Stimulated activated CD4-positive, alpha-beta T cell treated with anti-CD3 and anti-CD28 coated beads, Interleukin-12 subunit alpha, Interleukin-12 subunit beta, amount 100 ng/mL, for 4 hours (primary cell): ENCODE measurements at regions not wholly inside any gene's neighbourhood (a gene's known extent, or its start where the extent isn't known, plus 50 kb on each side); places are given as distances from the start of the nearest gene placed in this dataset.
"Not testable (repeated sequence)": the region's sequence is repeated elsewhere in the genome, so short reads cannot be mapped to it uniquely, and the experiment has no call there.

Experiments
- DNase-seq: peaks from one replicate; pipeline ENCODE4 v3.0.0-alpha.2; 2020

DNA sequence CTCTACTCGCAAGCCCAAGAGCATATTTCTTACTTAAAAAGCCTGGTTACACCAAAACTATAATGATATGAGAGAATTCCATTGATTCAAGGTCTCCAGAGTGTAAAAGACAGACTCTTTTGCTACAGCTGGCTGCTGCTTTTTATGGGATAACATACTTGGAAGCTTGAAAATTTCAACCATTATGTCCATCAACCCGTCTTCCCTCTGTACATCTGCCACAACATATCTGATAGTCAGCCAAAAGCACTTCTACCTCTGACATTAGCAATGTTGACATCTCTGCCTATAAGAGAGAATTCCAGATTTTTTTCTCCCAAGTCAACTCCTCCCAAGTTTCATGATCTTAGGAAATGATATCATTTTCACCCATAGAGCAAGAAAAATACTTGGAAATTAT lies 54.4 kb upstream of the IQCM start:
- DNase-seq, result no peak

DNA sequence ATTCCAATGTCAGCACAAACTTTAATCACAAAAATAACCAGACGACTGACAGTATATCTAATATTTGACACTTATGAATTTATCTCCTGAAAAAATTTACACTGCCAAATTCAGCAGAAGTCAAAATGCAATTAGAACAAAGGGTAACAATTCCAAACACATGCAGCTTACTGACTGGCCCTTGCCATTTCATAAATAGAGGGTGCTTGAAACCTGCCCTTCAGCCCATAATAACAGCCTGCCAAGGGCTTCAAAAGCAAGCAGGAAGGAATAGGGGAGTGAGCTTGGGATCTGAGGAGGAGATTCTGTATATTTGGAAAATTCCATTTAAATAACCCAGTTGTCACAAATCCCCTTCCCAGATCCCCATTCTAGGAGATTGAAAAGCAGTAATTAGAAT lies 66.1 kb upstream of the IQCM start:
- no peak for DNase-seq

DNA sequence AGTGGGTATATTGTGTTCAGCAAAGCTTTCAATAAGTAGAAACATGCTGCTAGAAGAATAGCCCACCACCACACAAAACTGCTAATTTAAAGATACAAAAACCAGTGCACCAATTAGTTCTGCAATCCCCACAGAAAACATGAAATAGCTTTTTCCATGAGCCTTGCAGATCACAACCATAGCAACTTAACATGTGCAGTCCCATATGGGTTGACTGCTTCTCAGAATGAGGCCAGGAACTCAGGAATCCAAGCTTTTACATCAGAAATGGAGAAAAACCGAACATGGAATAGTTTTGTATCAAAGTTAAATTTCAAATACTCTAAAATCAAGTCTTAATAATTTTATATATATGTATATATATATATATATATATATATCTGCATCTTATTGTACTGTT lies 66.6 kb upstream of the IQCM start:
- DNase-seq, result no peak

DNA sequence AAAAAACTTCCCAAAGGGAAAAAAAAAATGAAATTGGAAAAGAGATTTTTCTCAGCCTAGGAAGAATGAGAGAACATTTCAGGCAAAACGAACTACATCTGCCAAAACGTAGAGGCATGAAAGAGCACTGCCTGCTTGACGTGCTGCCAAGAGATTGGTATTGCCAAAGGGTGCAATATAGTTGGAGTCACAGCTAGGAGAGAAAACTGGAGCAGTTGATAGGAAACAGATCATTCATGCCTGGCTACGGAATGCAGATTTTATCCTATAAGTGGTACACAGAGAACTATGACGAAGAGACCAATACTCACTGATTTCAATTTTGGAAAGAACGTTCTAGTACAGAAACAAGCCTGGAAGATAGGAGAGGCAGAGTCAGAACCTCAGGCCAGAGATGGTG lies 68.4 kb upstream of the IQCM start:
- no peak for DNase-seq

DNA sequence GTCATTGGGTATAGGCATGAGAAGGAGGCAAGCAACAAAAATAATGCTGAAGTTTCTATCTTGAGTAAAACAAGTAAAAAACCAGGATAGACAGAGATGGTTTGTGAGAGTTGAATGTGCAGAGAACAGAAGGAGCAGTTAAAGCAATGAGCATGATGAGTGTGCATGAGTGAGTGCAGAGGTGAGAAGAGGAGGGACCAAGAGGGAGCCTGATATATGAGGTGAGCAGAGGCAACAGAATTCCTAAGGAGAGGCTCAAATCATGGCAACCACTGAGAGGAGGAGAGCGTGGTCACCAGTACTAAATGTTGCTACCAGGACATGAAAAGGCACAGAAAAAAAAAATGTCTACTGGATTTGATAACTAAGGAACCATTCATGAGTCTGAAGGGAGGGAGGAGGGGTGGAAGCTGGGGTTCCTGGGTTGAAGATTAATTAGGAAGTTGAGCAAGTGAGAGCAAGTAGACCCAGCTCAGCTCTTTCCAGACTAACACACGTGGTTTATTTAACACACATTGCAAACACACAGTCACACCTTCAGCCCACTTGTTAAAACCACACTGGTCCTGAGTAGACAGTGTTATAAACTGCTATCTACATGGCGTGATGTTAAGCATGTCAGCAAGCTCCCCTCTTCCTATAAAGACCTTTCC lies 69.0 kb upstream of the IQCM start:
- DNase-seq, result no peak

DNA sequence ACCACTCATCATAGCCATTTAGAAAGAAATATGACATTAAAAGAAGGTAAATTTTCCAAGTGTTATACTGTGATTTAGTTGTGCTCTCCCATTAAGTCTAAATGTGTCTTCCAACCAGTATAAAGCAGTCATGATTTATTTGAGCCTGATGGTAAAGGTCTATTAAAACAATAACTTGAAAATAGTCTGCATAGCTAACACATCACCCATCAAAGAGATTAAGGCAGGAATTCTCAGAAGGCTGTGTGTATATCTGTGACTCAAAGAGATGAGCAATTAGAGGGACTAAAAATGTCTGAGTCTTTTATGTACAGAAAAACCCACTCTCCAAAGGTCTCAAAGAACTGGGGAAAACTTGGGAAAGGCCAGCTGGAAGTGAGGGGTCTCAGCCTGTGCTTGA lies 70.3 kb upstream of the IQCM start:
- no peak for DNase-seq

DNA sequence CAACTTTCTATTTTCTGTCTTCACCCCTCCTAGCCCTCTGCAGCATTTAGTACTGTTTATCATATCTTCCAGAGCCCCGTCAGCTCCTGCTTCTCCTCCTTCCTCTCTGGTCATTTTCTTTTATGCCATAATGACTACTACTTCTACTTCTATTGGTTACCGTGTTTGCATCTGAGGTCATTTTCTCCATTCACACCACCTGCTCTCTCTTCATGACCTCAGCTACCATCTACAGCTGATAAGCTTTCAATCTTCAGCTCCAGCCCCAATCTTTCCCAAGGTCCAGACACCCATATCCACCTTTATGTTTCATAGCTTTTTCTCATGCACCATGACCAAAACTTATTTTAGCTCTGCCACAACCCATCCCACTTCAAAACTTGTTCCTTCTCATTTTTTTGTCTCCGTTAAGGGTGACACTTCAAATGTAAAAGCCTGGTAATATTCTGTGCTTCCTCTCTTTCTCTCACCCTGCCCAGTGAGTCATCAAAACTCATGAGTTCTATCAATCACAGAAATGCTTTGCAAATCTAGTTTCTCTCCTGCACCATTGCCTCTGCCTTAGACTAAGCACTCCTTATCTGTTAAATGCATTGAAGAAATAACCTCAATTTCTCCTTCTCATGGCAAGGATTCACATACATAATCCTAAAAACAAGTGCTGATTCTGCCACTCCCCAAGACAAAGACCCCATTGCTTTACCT lies 71.3 kb upstream of the IQCM start:
- no peak for DNase-seq

DNA sequence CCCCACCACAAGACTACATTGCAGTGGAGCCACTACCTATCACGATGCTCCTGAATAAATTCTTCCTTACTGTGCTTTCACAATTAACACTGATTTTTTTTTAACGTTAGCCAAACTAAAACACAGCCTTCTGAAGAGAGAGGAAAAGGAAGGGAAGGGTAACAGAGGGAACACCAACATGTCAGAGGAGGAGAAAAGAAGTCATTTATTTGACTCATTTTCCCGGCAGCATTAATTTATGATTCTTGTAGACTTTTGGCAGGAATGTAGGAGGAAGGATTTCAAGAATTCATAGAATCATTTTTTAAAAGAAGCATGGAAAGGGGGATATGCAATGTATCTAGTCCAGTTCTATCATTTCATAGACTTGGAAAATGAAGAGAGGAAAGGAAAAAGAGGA lies 74.3 kb upstream of the IQCM start:
- DNase-seq, result no peak

DNA sequence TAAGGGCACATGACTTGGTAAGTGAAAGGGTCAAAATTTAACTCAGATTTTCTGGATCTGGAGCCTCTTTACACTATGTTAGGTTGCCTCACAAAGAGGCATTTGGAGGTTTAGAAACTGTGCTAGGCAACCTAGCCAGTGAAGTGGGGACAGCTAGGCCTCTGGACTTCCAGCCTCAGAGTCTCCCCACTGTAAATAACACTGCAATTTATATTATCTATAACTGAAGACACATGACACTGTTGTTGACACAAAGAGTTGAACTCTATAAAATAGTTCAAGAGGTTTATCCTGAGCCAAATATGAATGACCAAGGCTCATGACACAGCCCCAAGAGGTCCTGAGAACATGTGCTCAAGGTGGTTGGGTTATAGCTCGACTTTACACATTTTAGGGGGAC lies 74.9 kb upstream of the IQCM start:
- no peak for DNase-seq

DNA sequence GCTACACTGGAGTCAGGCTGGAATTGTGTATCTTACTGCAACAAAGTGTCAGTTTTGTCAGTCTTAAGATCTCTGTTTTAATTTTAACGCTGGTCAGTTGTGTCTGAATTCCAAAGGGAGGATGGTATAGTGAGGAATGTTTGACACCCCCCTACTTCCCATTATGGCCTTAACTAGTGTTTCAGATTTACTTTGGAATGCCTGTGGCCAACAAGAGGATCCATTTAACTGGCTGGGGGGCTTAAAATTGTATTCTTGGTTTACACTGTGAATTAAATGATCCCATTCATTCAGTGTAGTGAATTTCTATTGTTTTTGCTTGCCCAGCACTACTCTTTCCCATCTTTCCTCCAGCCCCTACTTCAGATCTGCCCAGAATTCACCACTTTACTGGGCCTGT lies 75.8 kb upstream of the IQCM start:
- no peak for DNase-seq

DNA sequence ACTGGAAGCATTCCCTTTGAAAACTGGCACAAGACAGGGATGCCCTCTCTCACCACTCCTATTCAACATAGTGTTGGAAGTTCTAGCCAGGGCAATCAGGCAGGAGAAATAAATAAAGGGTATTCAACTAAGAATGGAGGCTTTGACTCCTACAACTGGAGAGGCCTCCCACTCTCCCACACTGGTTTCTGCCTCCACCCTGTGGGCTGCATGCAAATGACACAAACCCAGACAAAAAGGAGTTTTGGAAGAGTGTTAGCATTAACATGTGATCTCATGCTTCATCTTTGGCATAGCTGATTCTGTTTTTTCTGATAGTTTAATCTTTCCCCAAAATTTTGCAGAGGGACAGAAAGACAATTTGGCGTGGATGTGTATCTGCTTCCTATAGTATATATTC lies 80.8 kb upstream of the IQCM start:
- no peak for DNase-seq

DNA sequence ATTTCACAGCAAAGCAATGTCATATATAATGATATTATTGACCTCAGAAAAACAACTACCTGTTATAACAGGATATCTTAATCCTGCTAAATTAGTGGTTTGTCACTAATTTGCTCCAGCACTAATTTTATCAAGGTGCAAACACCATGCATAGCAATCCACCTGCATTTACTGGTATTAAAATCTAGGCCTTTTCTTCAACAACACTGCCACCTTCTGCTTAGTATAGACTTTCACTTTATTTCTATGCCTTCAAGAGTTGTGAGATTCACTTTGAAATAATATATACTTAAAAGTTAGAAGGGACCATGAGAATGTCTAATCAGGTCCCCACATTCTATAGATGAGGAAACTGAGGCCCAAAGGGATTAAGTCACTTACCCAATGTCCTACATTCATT lies 82.1 kb upstream of the IQCM start:
- DNase-seq, result no peak

DNA sequence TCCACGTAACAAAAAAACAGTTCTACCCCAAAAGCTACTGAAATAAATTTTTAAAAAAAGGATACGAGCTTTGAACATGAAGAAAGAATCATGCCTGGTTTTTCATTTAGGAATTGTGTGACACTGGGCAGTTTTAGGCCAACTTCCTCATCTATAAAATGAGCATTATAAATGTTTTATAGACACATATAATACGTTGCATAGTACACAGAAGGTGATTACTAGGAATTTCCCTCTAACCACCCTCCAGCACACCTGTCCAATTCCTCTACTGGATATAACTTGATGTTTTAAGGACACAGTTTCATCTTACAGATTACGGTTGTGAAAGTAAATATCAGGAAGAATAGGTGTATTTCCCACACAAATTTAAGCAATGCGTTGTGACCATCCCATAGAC lies 85.5 kb upstream of the IQCM start:
- no peak for DNase-seq

DNA sequence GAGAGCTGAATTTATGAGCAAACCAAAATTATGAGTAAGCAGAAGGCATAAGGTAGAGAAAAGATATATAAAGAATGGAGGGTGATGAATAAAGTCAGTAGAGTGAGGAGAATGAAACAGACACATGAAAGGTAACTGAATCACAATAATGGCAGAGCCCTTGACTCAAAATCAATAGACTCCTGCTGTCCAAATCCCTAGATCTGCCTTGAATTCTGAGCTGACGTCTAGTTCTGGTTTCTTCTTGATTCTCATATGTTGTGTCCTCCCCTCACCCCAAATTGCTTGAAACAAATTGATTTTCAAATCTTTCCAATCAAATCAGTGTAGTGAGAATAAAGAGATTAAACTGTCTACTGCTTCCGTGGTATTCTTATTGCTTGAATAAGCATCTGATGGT lies 86.6 kb upstream of the IQCM start:
- no peak for DNase-seq

DNA sequence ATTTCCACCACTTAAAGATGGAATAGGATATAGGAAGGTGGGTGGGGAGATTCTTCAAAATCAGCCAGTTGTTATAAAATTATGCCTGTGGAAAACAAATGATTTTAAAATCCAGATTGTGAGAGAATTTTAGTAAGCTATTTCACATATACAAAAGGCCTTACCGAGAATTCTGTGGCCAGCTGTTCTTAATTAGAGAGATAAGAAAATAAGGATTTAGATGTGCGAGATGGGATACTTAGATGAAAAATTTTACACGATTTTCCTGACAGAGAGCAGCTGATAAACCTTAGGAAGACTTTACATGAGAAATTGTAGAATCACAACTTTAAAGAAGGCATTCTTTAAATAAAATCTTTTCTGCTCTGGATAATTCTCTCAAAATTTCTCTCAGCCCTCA lies 94.5 kb upstream of the IQCM start:
- DNase-seq, result no peak

DNA sequence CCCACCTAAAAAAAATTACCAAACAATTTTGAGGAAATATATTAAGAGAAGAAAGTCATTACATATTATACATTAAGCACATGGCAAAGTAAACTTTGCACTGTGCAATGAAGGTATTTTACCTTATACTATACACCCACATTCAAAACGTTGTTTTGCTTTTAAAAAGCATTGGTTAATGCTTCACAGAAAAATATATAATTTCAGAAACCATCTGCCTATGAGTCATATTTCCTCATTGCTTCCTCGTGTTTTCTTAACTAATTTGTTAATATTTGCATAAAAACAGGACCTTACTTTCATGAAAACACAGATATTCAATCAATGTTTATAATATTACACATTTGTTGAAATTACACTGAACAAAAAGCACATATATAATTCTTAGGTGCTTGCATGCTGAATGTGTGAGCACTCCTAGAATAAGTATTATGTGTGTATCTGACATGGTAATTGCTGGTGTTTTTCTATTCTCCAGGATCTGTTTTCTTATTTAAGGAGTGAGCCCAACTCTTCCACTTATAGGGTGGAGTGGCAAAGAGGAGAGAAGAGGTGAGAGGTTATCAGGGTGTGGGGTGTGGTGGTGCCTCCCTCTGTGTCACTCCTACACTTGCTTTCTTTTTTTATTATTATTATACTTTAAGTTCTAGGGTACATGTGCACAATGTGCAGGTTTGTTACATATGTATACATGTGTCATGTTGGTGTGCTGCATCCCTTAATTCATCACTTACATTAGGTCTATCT lies 95.1 kb upstream of the IQCM start:
- no peak for DNase-seq

DNA sequence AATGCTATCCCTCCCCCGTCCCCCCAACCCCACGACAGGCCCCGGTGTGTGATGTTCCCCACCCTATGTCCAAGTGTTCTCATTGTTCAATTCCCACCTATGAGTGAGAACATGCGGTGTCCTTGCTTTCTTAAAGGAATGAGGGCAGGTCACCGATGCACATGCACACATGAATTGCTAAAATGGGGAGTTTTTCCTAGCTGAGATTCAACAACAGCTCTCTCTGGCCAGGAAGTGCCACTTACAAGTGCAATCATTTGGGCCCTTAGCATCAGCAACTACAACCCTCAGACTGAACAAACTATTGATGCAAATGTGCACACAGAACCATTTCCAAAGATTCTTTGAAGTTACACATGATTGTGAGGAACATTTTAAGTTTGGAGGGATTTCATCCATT lies 95.7 kb upstream of the IQCM start:
- DNase-seq, result no peak

DNA sequence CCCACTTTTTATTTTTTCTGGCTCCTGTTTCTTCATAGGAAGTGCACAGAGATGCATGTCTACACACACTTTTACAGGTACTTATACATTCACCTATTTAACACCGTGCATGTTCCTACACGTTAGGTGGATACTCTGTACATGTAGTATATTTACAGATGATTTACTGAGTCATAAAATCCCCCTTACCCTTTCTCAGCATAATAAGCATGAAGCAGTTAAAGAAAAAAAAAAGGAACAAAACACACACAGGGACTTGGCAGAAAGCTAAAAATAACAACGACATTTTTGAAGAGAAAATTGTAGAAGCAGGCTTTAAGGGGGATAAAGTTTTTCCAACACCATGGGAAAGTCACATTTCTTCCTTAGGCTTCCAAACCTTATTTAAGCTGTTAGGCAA lies 96.4 kb upstream of the IQCM start:
- no peak for DNase-seq

DNA sequence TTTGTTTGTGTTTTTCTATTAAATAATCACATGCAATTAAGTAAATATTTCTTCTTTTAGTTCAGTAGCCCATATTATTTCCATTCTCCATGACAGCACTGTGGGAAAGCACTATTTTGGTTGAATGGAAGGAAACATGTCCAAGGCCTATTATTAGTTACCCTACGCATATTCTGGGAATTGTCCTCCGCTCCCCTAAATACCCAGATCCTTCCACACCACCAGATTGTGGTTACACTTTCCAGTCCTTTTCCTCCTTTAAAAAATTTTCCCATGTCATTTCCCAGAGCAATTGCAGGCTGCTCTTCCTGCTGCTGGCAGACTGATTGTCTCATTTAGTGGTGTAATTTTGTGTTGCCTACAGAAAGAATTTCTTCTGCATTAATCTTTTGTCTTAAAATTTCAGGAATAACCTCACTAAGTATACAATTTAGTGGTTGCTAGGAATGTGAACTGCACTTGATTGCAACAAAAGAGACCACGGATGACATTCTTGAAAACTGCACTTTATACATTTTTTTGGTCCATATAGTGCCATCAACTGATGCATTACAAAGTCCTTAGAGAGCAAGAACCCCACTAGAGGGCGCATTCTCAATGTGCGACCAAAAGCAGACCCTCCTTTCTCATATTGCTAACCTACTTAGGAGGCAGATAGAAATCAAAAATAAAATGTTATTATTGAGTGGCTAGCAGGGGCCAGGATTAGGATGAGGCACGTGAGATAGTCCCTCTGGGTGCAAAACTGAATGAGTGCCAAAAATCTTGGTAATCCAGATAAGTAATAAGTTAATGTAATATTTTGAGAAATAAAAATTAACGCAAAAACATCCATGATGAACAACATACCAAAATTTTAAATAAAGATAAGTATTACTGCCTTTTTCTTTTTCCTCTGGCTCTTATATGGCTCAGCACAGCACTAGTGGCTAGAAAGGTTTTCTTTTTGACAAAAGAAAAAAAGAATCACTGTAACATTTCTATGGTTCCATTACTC lies 98.8 kb upstream of the IQCM start:
- no peak for DNase-seq

DNA sequence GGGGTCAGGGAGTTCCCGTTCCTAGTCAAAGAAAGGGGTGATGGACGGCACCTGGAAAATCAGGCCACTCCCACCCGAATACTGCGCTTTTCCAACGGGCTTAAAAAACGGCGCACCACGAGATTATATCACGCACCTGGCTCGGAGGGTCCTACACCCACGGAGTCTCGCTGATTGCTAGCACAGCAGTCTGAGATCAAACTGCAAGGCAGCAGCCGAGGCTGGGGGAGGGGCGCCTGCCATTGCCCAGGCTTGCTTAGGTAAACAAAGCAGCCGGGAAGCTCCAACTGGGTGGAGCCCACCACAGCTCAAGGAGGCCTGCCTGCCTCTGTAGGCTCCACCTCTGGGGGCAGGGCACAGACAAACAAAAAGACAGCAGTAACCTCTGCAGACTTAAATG lies 100.1 kb upstream of the IQCM start:
- DNase-seq, result not testable (repeated sequence)

DNA sequence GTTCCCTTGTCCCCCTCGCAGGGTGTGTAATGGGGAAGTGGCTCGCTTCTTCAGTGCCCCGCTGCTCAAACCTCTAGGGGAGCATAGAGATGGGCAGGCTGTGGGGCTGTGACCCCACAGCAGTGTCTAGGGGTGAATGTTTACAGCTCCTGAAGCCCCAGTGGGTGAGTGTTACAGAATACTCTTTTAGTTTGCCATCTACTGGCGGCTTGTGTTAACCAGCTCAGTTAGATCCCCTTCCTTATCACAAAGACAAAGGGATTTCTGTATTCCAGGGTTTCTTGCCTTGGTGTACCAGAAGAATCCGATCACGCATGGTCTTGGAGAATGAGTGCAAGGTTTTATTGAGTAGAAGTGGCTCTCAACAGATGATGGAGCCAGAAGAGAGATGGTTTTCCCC lies 108.1 kb upstream of the IQCM start:
- no peak for DNase-seq

DNA sequence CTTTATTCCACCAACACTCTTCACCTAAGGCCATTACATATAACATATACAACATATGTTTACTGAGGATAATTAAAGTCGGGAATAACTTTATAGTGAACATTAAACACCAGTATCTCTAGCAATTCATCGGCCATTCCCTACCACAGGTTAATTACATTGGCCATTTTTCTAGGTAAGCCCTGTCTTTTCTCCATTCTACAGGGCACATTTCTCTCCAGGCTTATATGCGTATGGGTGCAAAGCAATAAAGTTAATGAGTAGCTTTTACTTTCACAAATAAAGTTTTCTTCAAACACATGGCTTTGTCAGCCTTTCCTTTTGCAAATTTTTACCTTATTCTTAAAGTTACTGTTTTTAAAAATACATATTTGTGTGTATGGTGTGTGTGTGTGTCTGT lies 111.9 kb upstream of the IQCM start:
- no peak for DNase-seq

DNA sequence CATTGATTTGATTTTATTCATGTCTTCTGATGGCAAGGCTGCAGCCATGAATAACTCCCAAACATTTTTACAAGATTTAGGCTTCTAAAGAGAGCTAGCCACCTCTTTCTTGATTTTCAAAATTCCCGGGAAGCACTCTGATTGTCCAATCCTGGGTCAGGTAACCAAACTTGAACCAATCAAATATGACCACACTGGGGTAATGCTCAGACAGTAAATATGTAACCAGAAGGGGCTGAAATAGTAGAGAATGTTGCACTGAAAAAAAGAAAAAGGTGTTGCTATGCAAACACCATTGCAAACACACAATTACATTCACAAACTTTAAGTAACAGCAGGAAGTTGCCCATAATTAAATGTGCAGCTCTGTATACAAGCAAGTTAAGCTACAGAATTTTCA lies 112.9 kb upstream of the IQCM start:
- DNase-seq, result no peak
